HG03025 (cell line): ENCODE measurements at regions not wholly inside any gene's neighbourhood (a gene's known extent, or its start where the extent isn't known, plus 50 kb on each side); places are given as distances from the start of the nearest gene placed in this dataset.
"Not testable (repeated sequence)": the region's sequence is repeated elsewhere in the genome, so short reads cannot be mapped to it uniquely, and the experiment has no call there.

Experiments
- ATAC-seq: cut with Tn5 transposase; IDR thresholded peaks from one replicate; pipeline ENCODE4 v1.9.1; 2021; ENCODE audit warnings: mild to moderate bottlenecking, moderate library complexity; ENCODE audit not compliant: unreplicated experiment, low FRiP score

GRCh38 chr22:22369964-22370270 is 125.3 kb downstream of the VPREB1 start:
- no peak for ATAC-seq

- ATAC-seq: no peak
Observed at GRCh38 chr22:22371031-22371541, 126.5 kb downstream of the VPREB1 start.

- ATAC-seq: no peak
Observed at GRCh38 chr22:22372086-22372485, 127.5 kb downstream of the VPREB1 start.

GRCh38 chr22:22374163-22374562 is 129.6 kb downstream of the VPREB1 start:
- ATAC-seq: no peak

- ATAC-seq: no peak
Observed at GRCh38 chr22:22374579-22374978, 130.0 kb downstream of the VPREB1 start.

GRCh38 chr22:22375576-22376351 is 131.2 kb downstream of the VPREB1 start:
- ATAC-seq: no peak

- no peak for ATAC-seq
Observed at GRCh38 chr22:22376352-22376706, 131.7 kb downstream of the VPREB1 start.

- not testable (repeated sequence) for ATAC-seq
Observed at GRCh38 chr22:22376884-22377283, 131.7 kb downstream of the ZNF280B start.

- ATAC-seq: no peak
Observed at GRCh38 chr22:22377335-22377734, 131.2 kb downstream of the ZNF280B start.

GRCh38 chr22:22378446-22379415 is 129.8 kb downstream of the ZNF280B start:
- no peak for ATAC-seq

- no peak for ATAC-seq
Observed at GRCh38 chr22:22380098-22381030, 128.2 kb downstream of the ZNF280B start.

GRCh38 chr22:22381292-22381691 is 127.2 kb downstream of the ZNF280B start:
- not testable (repeated sequence) for ATAC-seq

GRCh38 chr22:22384267-22384666 is 124.3 kb downstream of the ZNF280B start:
- no peak for ATAC-seq

GRCh38 chr22:22384668-22385244 is 123.8 kb downstream of the ZNF280B start:
- ATAC-seq: no peak

- no peak for ATAC-seq
Observed at GRCh38 chr22:22386602-22387385, 121.7 kb downstream of the ZNF280B start.

- ATAC-seq: no peak
Observed at GRCh38 chr22:22387386-22387736, 121.2 kb downstream of the ZNF280B start.

- ATAC-seq: no peak
Observed at GRCh38 chr22:22388090-22388489, 120.5 kb downstream of the ZNF280B start.

GRCh38 chr22:22388494-22388893 is 120.0 kb downstream of the ZNF280B start:
- no peak for ATAC-seq

GRCh38 chr22:22389467-22389866 is 119.1 kb downstream of the ZNF280B start:
- no peak for ATAC-seq
